Astrocyte (in vitro differentiated cells and primary cell): ENCODE measurements at regions not wholly inside any gene's neighbourhood (a gene's known extent, or its start where the extent isn't known, plus 50 kb on each side); places are given as distances from the start of the nearest gene placed in this dataset.

Experiments used
- DNase-seq: peaks from one replicate; pipeline ENCODE4 v3.0.0-alpha.2; 2010; ENCODE audit warnings: low read depth
- FAIRE-seq: peaks from 2 replicates; lab custom pipeline; 2011; peaks lifted over from hg19 to GRCh38; lab: Jason Lieb, UNC
- H2AFZ ChIP-seq: 2 replicates; pipeline ENCODE4 v1.6.0; 2012; ENCODE audit warnings: low read depth, low read length, inconsistent platforms
- H3K27ac ChIP-seq: 2 replicates; pipeline ENCODE4 v1.5.1; 2011; ENCODE audit warnings: low read depth, low read length, inconsistent platforms
- H3K27me3 ChIP-seq: 2 replicates; pipeline ENCODE4 v1.6.0; 2011; ENCODE audit warnings: low read length, inconsistent platforms; ENCODE audit not compliant: insufficient read depth
- H3K36me3 ChIP-seq: 2 replicates; pipeline ENCODE4 v1.5.1; 2011; ENCODE audit warnings: low read length, inconsistent platforms; ENCODE audit not compliant: insufficient read depth
- H3K4me1 ChIP-seq: 2 replicates; pipeline ENCODE4 v1.5.1; 2011; ENCODE audit warnings: low read length, inconsistent platforms; ENCODE audit not compliant: insufficient read depth
- H3K4me2 ChIP-seq: 2 replicates; pipeline ENCODE4 v1.6.0; 2012; ENCODE audit warnings: low read length, inconsistent platforms
- H3K4me3 ChIP-seq: 2 replicates; pipeline ENCODE4 v1.5.1; 2011; ENCODE audit warnings: low read depth, mild to moderate bottlenecking, low read length, inconsistent platforms; ENCODE audit not compliant: insufficient read depth
- H3K79me2 ChIP-seq: 2 replicates; pipeline ENCODE4 v1.6.0; 2012; ENCODE audit warnings: mild to moderate bottlenecking, low read length, inconsistent platforms; ENCODE audit not compliant: insufficient read depth
- H3K9ac ChIP-seq: 2 replicates; pipeline ENCODE4 v1.6.0; 2012; ENCODE audit warnings: mild to moderate bottlenecking, low read length, inconsistent platforms
- H3K9me3 ChIP-seq: 2 replicates; pipeline ENCODE4 v1.5.1; 2012; ENCODE audit warnings: low read depth, mild to moderate bottlenecking, low read length, inconsistent platforms; ENCODE audit not compliant: insufficient read depth
- H4K20me1 ChIP-seq: 2 replicates; pipeline ENCODE4 v1.6.0; 2012; ENCODE audit warnings: low read length, inconsistent platforms; ENCODE audit not compliant: insufficient read depth
- H3K27ac Mint-ChIP-seq: one replicate; pipeline ENCODE4 v1.8.0; 2021; ENCODE audit warnings: mild to moderate bottlenecking, mixed read lengths; ENCODE audit not compliant: unreplicated experiment
- H3K27me3 Mint-ChIP-seq: one replicate; pipeline ENCODE4 v1.8.0; 2021; ENCODE audit warnings: low read depth, mixed read lengths; ENCODE audit not compliant: unreplicated experiment
- H3K36me3 Mint-ChIP-seq: one replicate; pipeline ENCODE4 v1.8.0; 2021; ENCODE audit warnings: low read depth, mixed read lengths; ENCODE audit not compliant: unreplicated experiment
- H3K4me1 Mint-ChIP-seq: one replicate; pipeline ENCODE4 v1.8.0; 2021; ENCODE audit warnings: low read depth, mixed read lengths; ENCODE audit not compliant: unreplicated experiment
- H3K4me3 Mint-ChIP-seq: one replicate; pipeline ENCODE4 v1.8.0; 2021; ENCODE audit warnings: mild to moderate bottlenecking, moderate library complexity, mixed read lengths; ENCODE audit not compliant: unreplicated experiment
- H3K9me3 Mint-ChIP-seq: one replicate; pipeline ENCODE4 v1.8.0; 2021; ENCODE audit warnings: mild to moderate bottlenecking, mixed read lengths; ENCODE audit not compliant: unreplicated experiment
- CTCF ChIP-seq: IDR thresholded peaks from 2 replicates; pipeline ENCODE4 v1.5.1; 2011; ENCODE audit warnings: low read depth, mild to moderate bottlenecking, inconsistent platforms, low read length, moderate library complexity; ENCODE audit not compliant: insufficient read depth
- EZH2 ChIP-seq: IDR thresholded peaks from 2 replicates; pipeline ENCODE4 v1.6.1; 2012; ENCODE audit warnings: mild to moderate bottlenecking, low read length, inconsistent platforms; ENCODE audit not compliant: insufficient read depth

GRCh38 chr2:7895289-7895688, 786.6 kb upstream of the ID2 start:
- DNase-seq (no peak), FAIRE-seq (no peak)
- TF ChIP-seq EZH2, result no peak
- TF ChIP-seq CTCF, result no peak
- Histone ChIP-seq H3K4me3 (no peak overlapping the region), H3K9ac (no peak overlapping the region), H3K27ac (no peak overlapping the region), H4K20me1 (no peaks in the 10 kb centered on the region), H3K4me2 (no peak overlapping the region), H3K9me3 (no peaks in the 10 kb centered on the region), H2AFZ (no peak overlapping the region), H3K27me3 (no peaks in the 10 kb centered on the region), H3K79me2 (no peaks in the 10 kb centered on the region), H3K4me1 (no peaks in the 10 kb centered on the region), H3K36me3 (no peaks in the 10 kb centered on the region)
- Mint-ChIP-seq H3K4me1 (no peaks in the 10 kb centered on the region), H3K36me3 (no peaks in the 10 kb centered on the region), H3K4me3 (no peak overlapping the region), H3K27ac (no peak overlapping the region), H3K27me3 (peaks cover 2% of the 10 kb centered on the region), H3K9me3 (no peaks in the 10 kb centered on the region)

GRCh38 chr2:7896940-7897487, 784.8 kb upstream of the ID2 start:
- H4K20me1 ChIP-seq, result no peaks in the 10 kb centered on the region
- H3K9me3 ChIP-seq, result no peaks in the 10 kb centered on the region
- DNase-seq (no peak), FAIRE-seq (no peak)
- H3K27ac ChIP-seq, result no peak overlapping the region
- no peak overlapping the region for H3K4me3 ChIP-seq
- H2AFZ ChIP-seq, result no peak overlapping the region
- Mint-ChIP-seq H3K4me3 (no peak overlapping the region), H3K36me3 (no peaks in the 10 kb centered on the region), H3K4me1 (no peaks in the 10 kb centered on the region), H3K27me3 (peaks cover 2% of the 10 kb centered on the region), H3K27ac (no peak overlapping the region), H3K9me3 (no peaks in the 10 kb centered on the region)
- no peaks in the 10 kb centered on the region for H3K27me3 ChIP-seq
- H3K4me1 ChIP-seq, result no peaks in the 10 kb centered on the region
- no peaks in the 10 kb centered on the region for H3K36me3 ChIP-seq
- H3K4me2 ChIP-seq, result no peak overlapping the region
- no peaks in the 10 kb centered on the region for H3K79me2 ChIP-seq
- no peak overlapping the region for H3K9ac ChIP-seq
- TF ChIP-seq CTCF, result no peak
- no peak for TF ChIP-seq EZH2

GRCh38 chr2:7899241-7899640, 782.6 kb upstream of the ID2 start:
- DNase-seq, result no peak
- Histone ChIP-seq H3K79me2 (no peaks in the 10 kb centered on the region), H3K9me3 (no peaks in the 10 kb centered on the region), H3K4me1 (no peaks in the 10 kb centered on the region), H3K27ac (no peak overlapping the region), H3K9ac (no peak overlapping the region), H2AFZ (no peak overlapping the region), H3K27me3 (no peaks in the 10 kb centered on the region), H3K4me3 (no peak overlapping the region), H3K36me3 (no peaks in the 10 kb centered on the region), H3K4me2 (no peak overlapping the region), H4K20me1 (no peaks in the 10 kb centered on the region)
- H3K27me3 Mint-ChIP-seq, result peaks cover 4% of the 10 kb centered on the region
- H3K4me3 Mint-ChIP-seq, result no peak overlapping the region
- H3K36me3 Mint-ChIP-seq, result no peaks in the 10 kb centered on the region
- H3K9me3 Mint-ChIP-seq, result peaks cover 2% of the 10 kb centered on the region
- H3K27ac Mint-ChIP-seq, result no peak overlapping the region
- no peak for FAIRE-seq
- no peaks in the 10 kb centered on the region for H3K4me1 Mint-ChIP-seq
- no peak for TF ChIP-seq CTCF
- no peak for TF ChIP-seq EZH2
